BLaER1 (cell line): ENCODE measurements at regions not wholly inside any gene's neighbourhood (a gene's known extent, or its start where the extent isn't known, plus 50 kb on each side); places are given as distances from the start of the nearest gene placed in this dataset.
"Not testable (repeated sequence)": the region's sequence is repeated elsewhere in the genome, so short reads cannot be mapped to it uniquely, and the experiment has no call there.

Source experiments
- H3K27ac ChIP-seq: shearing (Covaris generic); formaldehyde crosslinking; 2 replicates; pipeline ENCODE4 v1.8.1; 2022
- H3K27me3 ChIP-seq: shearing (Covaris generic); formaldehyde crosslinking; 2 replicates; pipeline ENCODE4 v1.8.1; 2022
- H3K36me3 ChIP-seq: shearing (Covaris generic); formaldehyde crosslinking; 2 replicates; pipeline ENCODE4 v1.8.1; 2022
- H3K4me1 ChIP-seq: shearing (Covaris generic); formaldehyde crosslinking; 2 replicates; pipeline ENCODE4 v1.8.1; 2022
- H3K4me2 ChIP-seq: shearing (Covaris generic); formaldehyde crosslinking; 2 replicates; pipeline ENCODE4 v1.8.1; 2022
- H3K4me3 ChIP-seq: shearing (Covaris generic); formaldehyde crosslinking; 2 replicates; pipeline ENCODE4 v1.8.1; 2022
- H3K9ac ChIP-seq: shearing (Covaris generic); formaldehyde crosslinking; 2 replicates; pipeline ENCODE4 v1.8.1; 2022
- H3K9me3 ChIP-seq: shearing (Covaris generic); formaldehyde crosslinking; 2 replicates; pipeline ENCODE4 v1.8.1; 2022
- H4K20me1 ChIP-seq: shearing (Covaris generic); formaldehyde crosslinking; 2 replicates; pipeline ENCODE4 v1.8.1; 2022
- Cebpa-rat ChIP-seq: shearing (Covaris generic); IDR thresholded peaks from 2 replicates; pipeline ENCODE4 v1.8.1; 2022

DNA sequence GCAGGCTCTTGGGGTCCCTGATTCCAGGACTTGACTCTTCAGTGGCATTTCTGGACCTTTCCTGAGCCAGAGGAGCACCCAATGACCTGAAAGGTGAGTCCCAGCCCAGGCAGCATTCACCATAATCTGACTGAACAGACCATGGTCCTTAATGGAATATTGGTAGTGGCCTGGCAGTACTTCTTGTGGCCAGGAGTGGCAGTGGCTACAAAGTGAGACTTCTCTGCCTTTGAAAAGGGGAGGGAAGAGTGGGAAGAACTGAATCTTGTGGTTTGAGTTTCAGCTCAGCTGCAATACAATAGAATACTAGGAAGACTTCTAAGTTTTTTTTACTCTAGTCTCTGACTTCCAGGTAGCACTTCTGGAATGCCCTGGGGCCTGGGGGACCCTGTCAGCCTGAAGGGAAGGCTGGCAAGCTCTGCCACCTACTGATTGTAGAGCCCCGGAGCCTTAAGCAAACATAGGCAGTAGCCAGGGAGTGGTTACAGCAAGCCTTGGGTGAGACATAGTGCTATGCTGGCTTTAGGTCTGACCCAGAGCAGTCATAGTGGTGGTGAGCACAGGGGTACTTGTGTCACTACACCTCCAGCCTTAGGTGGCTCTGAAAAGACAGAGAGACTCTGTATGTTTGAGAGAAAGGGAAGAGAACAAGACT is 674.2 kb upstream of the MANEA start:
- H3K9ac ChIP-seq, result no peak overlapping the region
- H3K9me3 ChIP-seq, result no peaks in the 10 kb centered on the region
- H4K20me1 ChIP-seq, result no peaks in the 10 kb centered on the region
- H3K27ac ChIP-seq, result no peak overlapping the region
- H3K27me3 ChIP-seq, result no peaks in the 10 kb centered on the region
- no peaks in the 10 kb centered on the region for H3K36me3 ChIP-seq
- H3K4me2 ChIP-seq, result no peak overlapping the region
- no peaks in the 10 kb centered on the region for H3K4me1 ChIP-seq
- no peak overlapping the region for H3K4me3 ChIP-seq
- TF ChIP-seq Cebpa-rat, result no peak

DNA sequence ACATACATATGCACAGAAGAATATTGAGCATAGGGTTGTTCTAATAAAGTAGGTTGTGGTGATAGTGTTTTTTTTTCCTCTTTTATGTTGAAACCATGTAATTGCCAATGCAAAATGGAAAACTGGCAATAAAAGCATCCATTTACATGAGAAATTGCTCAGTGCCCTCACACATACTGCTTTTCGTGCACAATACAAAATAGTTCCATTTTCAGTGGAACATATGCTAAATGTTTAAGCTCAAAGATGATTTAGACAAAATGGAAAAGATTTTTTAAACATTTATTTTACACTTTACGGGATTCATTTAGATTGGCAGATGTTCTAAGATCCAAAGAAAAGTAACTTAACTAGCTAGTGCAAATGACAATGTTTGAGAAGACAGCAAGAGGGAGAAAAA is 678.1 kb upstream of the MANEA start:
- H3K27me3 ChIP-seq, result no peaks in the 10 kb centered on the region
- no peaks in the 10 kb centered on the region for H3K9me3 ChIP-seq
- H3K36me3 ChIP-seq, result no peaks in the 10 kb centered on the region
- H4K20me1 ChIP-seq, result no peaks in the 10 kb centered on the region
- H3K9ac ChIP-seq, result no peak overlapping the region
- no peaks in the 10 kb centered on the region for H3K4me1 ChIP-seq
- no peak for TF ChIP-seq Cebpa-rat
- no peak overlapping the region for H3K4me2 ChIP-seq
- no peak overlapping the region for H3K4me3 ChIP-seq
- H3K27ac ChIP-seq, result no peak overlapping the region

DNA sequence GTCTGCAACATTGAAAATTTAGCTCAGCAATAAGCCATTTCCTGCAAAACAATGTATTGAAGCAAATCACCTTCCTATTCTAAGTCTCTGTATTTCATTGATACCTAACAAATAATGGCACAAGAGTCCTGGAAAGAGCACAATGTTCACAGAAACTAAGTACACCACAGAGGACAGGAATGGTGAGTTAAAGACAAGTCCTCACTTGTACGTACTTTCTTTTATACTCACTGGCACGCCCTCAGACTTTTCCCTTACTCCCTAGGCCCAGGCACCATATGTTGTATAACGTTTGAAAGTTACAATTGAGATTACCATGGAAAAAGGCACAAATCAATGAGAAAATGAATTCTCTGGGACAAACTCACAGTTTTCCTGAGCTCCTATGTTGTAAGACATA is 683.0 kb upstream of the MANEA start:
- Histone ChIP-seq H3K9me3 (no peaks in the 10 kb centered on the region), H3K4me1 (no peaks in the 10 kb centered on the region), H3K4me3 (no peak overlapping the region), H4K20me1 (no peaks in the 10 kb centered on the region), H3K4me2 (no peak overlapping the region), H3K36me3 (no peaks in the 10 kb centered on the region), H3K9ac (no peak overlapping the region), H3K27me3 (no peaks in the 10 kb centered on the region), H3K27ac (no peak overlapping the region)
- no peak for TF ChIP-seq Cebpa-rat

DNA sequence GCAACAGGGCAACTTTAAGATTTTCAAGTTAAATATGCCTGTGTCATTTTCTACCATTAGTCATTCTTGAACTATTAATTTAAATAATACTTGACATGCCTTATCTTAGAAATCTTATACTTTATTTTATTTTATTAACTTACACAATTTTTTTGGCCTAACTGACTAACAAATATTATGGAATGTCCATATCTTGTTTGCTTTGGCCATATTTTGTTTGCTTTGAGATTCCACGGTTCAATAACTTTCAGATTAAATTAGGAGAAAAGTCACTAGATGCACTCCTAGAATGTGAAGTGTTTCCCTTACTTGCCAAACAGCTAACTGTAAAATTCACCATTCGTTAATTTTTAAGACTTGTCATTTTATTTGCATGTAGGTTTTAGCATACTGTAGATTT is 684.0 kb upstream of the MANEA start:
- H3K27ac ChIP-seq, result no peak overlapping the region
- no peak overlapping the region for H3K4me2 ChIP-seq
- no peaks in the 10 kb centered on the region for H3K36me3 ChIP-seq
- no peak for TF ChIP-seq Cebpa-rat
- no peak overlapping the region for H3K9ac ChIP-seq
- no peaks in the 10 kb centered on the region for H3K4me1 ChIP-seq
- H4K20me1 ChIP-seq, result no peaks in the 10 kb centered on the region
- H3K27me3 ChIP-seq, result no peaks in the 10 kb centered on the region
- no peak overlapping the region for H3K4me3 ChIP-seq
- H3K9me3 ChIP-seq, result no peaks in the 10 kb centered on the region

DNA sequence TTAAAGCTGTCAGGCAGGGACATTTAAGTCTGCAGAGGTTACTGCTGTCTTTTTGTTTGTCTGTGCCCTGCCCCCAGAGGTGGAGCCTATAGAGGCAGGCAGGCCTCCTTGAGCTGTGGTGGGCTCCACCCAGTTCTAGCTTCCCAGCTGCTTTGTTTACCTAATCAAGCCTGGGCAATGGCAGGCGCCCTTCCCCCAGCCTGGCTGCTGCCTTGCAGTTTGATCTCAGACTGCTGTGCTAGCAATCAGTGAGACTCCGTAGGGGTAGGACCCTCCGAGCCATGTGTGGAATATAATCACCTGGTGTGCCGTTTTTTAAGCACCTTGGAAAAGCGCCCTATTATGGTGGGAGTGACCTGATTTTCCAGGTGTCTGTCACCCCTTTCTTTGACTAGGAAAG is 703.5 kb upstream of the MANEA start:
- H3K9ac ChIP-seq, H3K9me3 ChIP-seq, H3K4me3 ChIP-seq: not testable (repeated sequence)

DNA sequence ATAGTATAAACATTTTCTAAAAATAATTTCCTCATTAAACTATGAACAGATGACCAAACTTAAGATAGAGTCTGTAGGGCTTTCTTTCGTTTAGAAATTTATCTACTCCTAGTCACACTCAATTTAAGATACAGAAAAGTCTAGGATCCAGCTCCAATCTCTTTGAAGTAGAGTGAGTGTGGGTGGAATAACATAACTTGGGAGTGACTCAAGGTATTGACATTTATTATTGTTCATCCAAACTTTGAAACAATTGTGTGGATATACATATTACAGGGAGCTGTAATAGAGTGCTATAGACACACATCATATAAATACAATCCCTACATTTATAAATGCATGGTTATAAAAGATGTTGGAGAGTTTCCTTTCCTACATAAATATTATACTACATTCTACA is 715.2 kb upstream of the MANEA start:
- H3K36me3 ChIP-seq, result no peaks in the 10 kb centered on the region
- no peak overlapping the region for H3K9ac ChIP-seq
- H3K4me1 ChIP-seq, result no peaks in the 10 kb centered on the region
- no peak overlapping the region for H3K27ac ChIP-seq
- no peak overlapping the region for H3K4me3 ChIP-seq
- H3K9me3 ChIP-seq, result no peaks in the 10 kb centered on the region
- no peak overlapping the region for H3K4me2 ChIP-seq
- H3K27me3 ChIP-seq, result no peaks in the 10 kb centered on the region
- no peaks in the 10 kb centered on the region for H4K20me1 ChIP-seq
- no peak for TF ChIP-seq Cebpa-rat

More for the DNA sequence above, 703.5 kb upstream of the MANEA start:
- not testable (repeated sequence) for H4K20me1 ChIP-seq, H3K27me3 ChIP-seq, H3K36me3 ChIP-seq, H3K4me2 ChIP-seq, H3K4me1 ChIP-seq, H3K27ac ChIP-seq

DNA sequence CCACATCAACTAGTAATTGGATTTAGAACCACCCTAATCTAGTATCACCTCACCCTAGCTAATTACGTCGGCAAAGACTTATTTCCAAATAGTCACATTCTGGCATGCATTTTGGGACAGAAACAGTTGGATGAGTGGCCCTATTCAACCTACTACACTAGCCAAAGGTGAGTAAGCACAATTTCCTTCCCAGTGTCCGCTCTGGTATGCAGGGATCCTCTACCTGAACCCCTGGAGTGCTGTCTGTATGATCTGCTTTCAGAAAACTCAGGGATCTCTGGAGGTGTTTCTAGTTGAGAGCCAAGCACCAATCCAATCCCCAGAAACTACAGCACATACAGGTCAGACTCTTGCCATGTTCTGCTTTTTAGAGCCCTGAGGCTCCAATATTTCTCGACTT is 717.4 kb upstream of the MANEA start:
- H3K4me2 ChIP-seq, result no peak overlapping the region

DNA sequence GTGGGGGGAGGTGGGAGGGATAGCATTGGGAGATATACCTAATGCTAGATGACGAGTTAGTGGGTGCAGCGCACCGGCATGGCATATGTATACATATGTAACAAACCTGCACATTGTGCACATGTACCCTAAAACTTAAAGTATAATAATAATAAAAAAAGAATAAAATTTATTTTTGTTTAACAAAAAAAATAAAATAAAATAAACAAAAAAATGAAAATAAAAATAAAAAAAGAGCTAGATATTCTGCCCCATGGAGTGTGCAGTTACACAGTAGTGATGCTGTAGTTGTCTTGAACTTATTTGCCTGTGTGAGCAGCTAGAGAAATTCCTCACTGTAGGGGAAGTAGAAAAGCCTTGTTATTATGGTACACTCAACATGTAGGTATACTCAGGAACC is 720.3 kb upstream of the MANEA start:
- H3K36me3 ChIP-seq, H3K27ac ChIP-seq, H3K27me3 ChIP-seq, H3K9me3 ChIP-seq, H3K4me2 ChIP-seq, H4K20me1 ChIP-seq, H3K4me3 ChIP-seq, H3K4me1 ChIP-seq, H3K9ac ChIP-seq: not testable (repeated sequence)

More for the DNA sequence above, 717.4 kb upstream of the MANEA start:
- no peak for TF ChIP-seq Cebpa-rat
- H3K4me1 ChIP-seq, result no peaks in the 10 kb centered on the region
- no peaks in the 10 kb centered on the region for H3K27me3 ChIP-seq
- no peak overlapping the region for H3K9ac ChIP-seq
- H3K36me3 ChIP-seq, result no peaks in the 10 kb centered on the region
- no peaks in the 10 kb centered on the region for H4K20me1 ChIP-seq
- H3K27ac ChIP-seq, result no peak overlapping the region
- no peaks in the 10 kb centered on the region for H3K9me3 ChIP-seq
- H3K4me3 ChIP-seq, result no peak overlapping the region

DNA sequence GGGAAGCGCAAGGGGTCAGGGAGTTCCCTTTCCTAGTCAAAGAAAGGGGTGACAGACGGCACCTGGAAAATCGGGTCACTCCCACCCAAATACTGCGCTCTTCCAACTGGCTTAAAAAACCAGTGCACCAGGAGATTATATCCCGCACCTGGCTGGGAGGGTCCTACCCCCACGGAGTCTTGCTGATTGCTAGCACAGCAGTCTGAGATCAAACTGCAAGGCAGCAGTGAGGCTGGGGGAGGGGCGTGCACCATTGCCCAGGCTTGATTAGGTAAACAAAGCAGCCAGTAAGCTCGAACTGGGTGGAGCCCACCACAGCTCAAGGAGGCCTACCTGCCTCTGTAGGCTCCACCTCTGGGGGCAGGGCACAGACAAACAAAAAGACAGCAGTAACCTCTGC is 726.0 kb upstream of the MANEA start:
- not testable (repeated sequence) for H3K27ac ChIP-seq, H4K20me1 ChIP-seq, H3K9me3 ChIP-seq, H3K4me3 ChIP-seq, H3K4me2 ChIP-seq, H3K36me3 ChIP-seq, H3K27me3 ChIP-seq, H3K4me1 ChIP-seq, H3K9ac ChIP-seq

DNA sequence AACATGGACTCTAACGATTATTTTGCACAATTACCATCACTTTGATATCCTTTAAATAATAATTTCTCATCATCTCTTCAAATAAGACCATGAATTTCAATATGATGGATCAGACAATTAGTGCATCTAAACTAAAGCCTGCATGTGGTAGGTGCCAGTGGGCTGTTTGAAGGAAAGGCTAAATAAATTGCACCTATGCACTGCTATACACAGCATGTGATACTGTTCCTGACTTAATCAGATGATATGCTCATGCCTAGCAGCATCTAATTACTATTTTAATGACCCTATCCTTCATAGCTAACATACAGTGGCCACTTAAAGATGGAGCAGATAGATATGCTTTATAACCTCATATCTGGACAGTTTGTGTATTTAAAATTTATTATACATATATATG is 731.6 kb upstream of the MANEA start:
- Histone ChIP-seq H4K20me1 (no peaks in the 10 kb centered on the region), H3K4me3 (no peak overlapping the region), H3K36me3 (no peaks in the 10 kb centered on the region), H3K9me3 (no peaks in the 10 kb centered on the region), H3K27ac (no peak overlapping the region), H3K27me3 (no peaks in the 10 kb centered on the region), H3K4me2 (no peak overlapping the region), H3K4me1 (no peaks in the 10 kb centered on the region), H3K9ac (no peak overlapping the region)
- no peak for TF ChIP-seq Cebpa-rat

DNA sequence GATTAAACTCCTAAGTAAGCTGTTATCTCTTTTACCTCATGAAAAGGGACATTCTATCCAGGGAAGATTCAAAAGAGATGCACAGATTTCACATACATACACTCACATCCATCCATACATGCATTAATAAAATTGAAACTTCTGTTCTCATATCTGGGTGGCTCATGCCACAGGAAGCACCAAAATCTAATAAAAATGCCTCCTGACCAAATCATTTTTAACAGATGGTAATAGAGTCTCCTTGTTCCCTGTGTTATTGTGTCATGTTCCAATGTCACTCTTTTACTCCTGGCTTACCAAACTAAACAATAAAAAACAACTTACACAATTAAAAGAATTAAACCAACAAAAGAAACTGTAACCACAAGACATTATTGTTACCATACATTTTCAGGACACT is 742.1 kb upstream of the MANEA start:
- Histone ChIP-seq H3K36me3 (no peaks in the 10 kb centered on the region), H3K27ac (no peak overlapping the region), H3K9me3 (no peaks in the 10 kb centered on the region), H3K9ac (no peak overlapping the region), H3K4me1 (no peaks in the 10 kb centered on the region), H3K4me2 (no peak overlapping the region), H3K27me3 (no peaks in the 10 kb centered on the region), H4K20me1 (no peaks in the 10 kb centered on the region), H3K4me3 (no peak overlapping the region)
- no peak for TF ChIP-seq Cebpa-rat
